Smooth muscle cell (in vitro differentiated cells): ENCODE measurements at regions not wholly inside any gene's neighbourhood (a gene's known extent, or its start where the extent isn't known, plus 50 kb on each side); places are given as distances from the start of the nearest gene placed in this dataset.

Source experiments
- DNase-seq: peaks from one replicate; lab custom pipeline; 2025; ENCODE audit not compliant: unreplicated experiment; lab: John Stamatoyannopoulos, UW
- H2AFZ ChIP-seq: fragments of 200-600 bp; sonication (generic); 2 replicates; pipeline ENCODE4 v1.6.0; 2016; ENCODE audit warnings: antibody characterized with exemption, low read depth, mild to moderate bottlenecking
- H3F3A ChIP-seq: fragments of 200-600 bp; sonication (generic); 2 replicates; pipeline ENCODE4 v1.6.0; 2017; ENCODE audit warnings: antibody characterized with exemption, low read depth
- H3K27ac ChIP-seq: fragments of 200-600 bp; sonication (generic); 2 replicates; pipeline ENCODE4 v1.5.1; 2016; ENCODE audit warnings: low read depth, mild to moderate bottlenecking
- H3K27me3 ChIP-seq: fragments of 200-600 bp; sonication (generic); 2 replicates; pipeline ENCODE4 v1.6.1; 2016; ENCODE audit warnings: low read depth, mild to moderate bottlenecking
- H3K36me3 ChIP-seq: fragments of 200-600 bp; sonication (generic); 2 replicates; pipeline ENCODE4 v1.5.1; 2016; ENCODE audit warnings: low read depth
- H3K4me1 ChIP-seq: fragments of 200-600 bp; sonication (generic); 2 replicates; pipeline ENCODE4 v1.5.1; 2016; ENCODE audit warnings: low read depth
- H3K4me2 ChIP-seq: fragments of 200-600 bp; sonication (generic); 2 replicates; pipeline ENCODE4 v1.6.0; 2016; ENCODE audit warnings: mild to moderate bottlenecking
- H3K4me3 ChIP-seq: fragments of 200-600 bp; sonication (generic); 2 replicates; pipeline ENCODE4 v1.5.1; 2016; ENCODE audit warnings: mild to moderate bottlenecking
- H3K79me2 ChIP-seq: fragments of 200-600 bp; sonication (generic); 2 replicates; pipeline ENCODE4 v1.6.0; 2016; ENCODE audit warnings: low read depth, mild to moderate bottlenecking
- H3K9ac ChIP-seq: fragments of 200-600 bp; sonication (generic); 2 replicates; pipeline ENCODE4 v1.6.0; 2016; ENCODE audit warnings: low read depth
- H3K9me3 ChIP-seq: fragments of 200-600 bp; sonication (generic); replicated peaks from 2 replicates; pipeline ENCODE4 v1.5.1; 2016; ENCODE audit warnings: low read depth
- H4K20me1 ChIP-seq: fragments of 200-600 bp; sonication (generic); 2 replicates; pipeline ENCODE4 v1.6.0; 2016; ENCODE audit warnings: low read depth
- WGBS: methylation state at CpG from one replicate; pipeline ENCODE4 v1.1.7; 2016; ENCODE audit warnings: low lambda C conversion rate; 5-methylcytosine and 5-hydroxymethylcytosine counted together
- TF ChIP-seq, protein P1 (sequence below): fragments of 200-600 bp; sonication (generic); IDR thresholded peaks from 2 replicates; pipeline ENCODE4 v1.5.1; 2017; ENCODE audit warnings: borderline replicate concordance, mild to moderate bottlenecking, antibody characterized with exemption; ENCODE audit not compliant: insufficient read depth, poor library complexity, severe bottlenecking

DNA sequence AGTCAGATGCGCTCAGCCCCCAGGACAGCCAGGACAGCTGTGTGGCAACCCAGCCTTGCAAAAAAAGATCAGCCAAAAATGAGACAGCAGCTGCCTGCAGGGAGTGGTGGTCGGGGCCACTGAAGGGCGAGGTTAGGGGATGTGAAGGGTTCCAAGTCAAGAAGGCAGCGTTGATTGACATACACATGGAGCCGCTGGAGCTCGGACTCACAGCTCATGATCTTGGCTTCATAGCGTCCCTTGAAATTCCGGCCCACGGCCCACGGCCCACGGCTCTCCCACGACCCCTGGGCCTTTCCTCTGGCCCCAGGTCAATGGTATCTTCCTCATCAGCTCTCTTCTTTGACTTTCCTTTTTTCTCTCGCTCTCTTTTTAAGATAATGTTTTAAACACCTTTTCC, 390.0 kb upstream of the IRX4 start:
- WGBS: 90% methylated on average over 12 of the region's 13 CpGs
- Histone ChIP-seq H3K27ac (no peak overlapping the region), H3F3A (no peaks in the 10 kb centered on the region), H3K9me3 (no peaks in the 10 kb centered on the region), H2AFZ (no peak overlapping the region), H3K79me2 (no peaks in the 10 kb centered on the region), H3K4me3 (no peak overlapping the region), H4K20me1 (no peaks in the 10 kb centered on the region), H3K4me1 (no peaks in the 10 kb centered on the region), H3K4me2 (no peak overlapping the region), H3K36me3 (no peaks in the 10 kb centered on the region), H3K9ac (no peak overlapping the region), H3K27me3 (peaks cover 3% of the 10 kb centered on the region)
- no peak for DNase-seq
- TF ChIP-seq, protein P1, sequence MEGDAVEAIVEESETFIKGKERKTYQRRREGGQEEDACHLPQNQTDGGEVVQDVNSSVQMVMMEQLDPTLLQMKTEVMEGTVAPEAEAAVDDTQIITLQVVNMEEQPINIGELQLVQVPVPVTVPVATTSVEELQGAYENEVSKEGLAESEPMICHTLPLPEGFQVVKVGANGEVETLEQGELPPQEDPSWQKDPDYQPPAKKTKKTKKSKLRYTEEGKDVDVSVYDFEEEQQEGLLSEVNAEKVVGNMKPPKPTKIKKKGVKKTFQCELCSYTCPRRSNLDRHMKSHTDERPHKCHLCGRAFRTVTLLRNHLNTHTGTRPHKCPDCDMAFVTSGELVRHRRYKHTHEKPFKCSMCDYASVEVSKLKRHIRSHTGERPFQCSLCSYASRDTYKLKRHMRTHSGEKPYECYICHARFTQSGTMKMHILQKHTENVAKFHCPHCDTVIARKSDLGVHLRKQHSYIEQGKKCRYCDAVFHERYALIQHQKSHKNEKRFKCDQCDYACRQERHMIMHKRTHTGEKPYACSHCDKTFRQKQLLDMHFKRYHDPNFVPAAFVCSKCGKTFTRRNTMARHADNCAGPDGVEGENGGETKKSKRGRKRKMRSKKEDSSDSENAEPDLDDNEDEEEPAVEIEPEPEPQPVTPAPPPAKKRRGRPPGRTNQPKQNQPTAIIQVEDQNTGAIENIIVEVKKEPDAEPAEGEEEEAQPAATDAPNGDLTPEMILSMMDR: no peak

DNA sequence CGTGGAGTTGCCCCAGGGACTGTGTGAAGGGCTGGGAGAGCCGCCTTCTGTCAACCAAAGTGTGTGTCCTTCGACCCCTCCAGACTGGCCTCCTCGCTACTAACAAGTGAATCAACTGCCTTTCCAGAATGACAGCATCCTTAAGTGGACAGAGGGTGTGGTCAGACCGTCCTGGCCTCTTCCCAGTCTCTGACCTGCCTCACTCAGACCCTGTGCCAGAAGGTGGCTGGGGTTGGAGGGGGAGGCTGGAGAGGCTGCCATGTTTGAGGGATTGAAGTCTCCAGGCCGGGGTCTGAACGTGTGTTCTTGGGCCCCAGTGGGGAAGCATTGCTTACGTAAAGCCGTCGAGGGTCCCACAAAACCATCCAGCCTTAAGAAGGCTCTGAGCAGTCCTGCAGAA, 389.3 kb upstream of the IRX4 start:
- TF ChIP-seq, protein P1: no peak
- Histone ChIP-seq H3K4me3 (no peak overlapping the region), H2AFZ (no peak overlapping the region), H3K27ac (no peak overlapping the region), H3K4me1 (no peaks in the 10 kb centered on the region), H3K27me3 (peaks cover 3% of the 10 kb centered on the region), H3K9ac (no peak overlapping the region), H3F3A (no peaks in the 10 kb centered on the region), H4K20me1 (no peaks in the 10 kb centered on the region), H3K36me3 (no peaks in the 10 kb centered on the region), H3K79me2 (no peaks in the 10 kb centered on the region), H3K4me2 (no peak overlapping the region), H3K9me3 (no peaks in the 10 kb centered on the region)
- DNase-seq: no peak
- 80% methylated on average over 10 of the region's 10 CpGs for WGBS

DNA sequence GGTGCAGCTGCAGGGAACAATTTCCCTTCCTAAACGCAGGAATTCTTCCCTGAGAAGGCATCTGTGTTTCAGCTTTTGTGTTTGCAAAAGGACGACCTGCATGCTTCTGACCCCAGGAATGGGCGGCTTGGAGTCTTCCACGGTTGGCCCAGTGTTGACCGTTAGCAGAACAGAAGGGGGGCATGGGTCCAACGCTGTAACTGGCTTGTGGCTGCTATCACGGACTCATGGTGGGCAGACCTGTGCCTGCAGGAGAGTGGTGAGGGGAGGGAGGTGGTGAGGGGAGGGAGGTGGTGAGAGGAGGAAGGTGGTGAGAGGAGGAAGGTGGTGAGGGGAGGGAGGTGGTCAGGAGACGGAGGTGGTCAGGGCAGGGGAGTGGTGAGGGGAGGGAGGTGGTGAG, 388.6 kb upstream of the IRX4 start:
- no peak overlapping the region for H3K4me2 ChIP-seq
- 70% methylated on average over 7 of the region's 8 CpGs for WGBS
- TF ChIP-seq, protein P1: no peak

DNA sequence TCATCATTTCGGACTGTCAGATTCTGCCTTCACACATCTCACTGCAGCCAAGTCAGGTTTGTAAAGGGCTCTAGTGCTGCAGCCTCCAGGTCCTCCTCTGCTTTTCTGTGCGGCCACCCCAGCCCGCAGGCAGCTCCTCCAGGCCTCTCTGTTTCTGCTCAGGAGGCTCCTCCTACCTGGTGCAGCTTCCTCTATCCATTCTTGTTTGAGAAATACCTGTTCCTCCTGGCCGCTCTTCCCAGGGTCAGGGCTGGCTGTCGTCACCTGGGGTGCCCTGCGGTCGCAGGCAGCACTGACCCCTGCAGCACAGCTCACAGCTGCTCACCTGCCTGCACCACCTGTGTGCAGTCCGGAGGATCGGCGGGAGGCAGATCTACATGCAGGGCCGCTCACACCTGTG, 387.7 kb upstream of the IRX4 start:
- Histone ChIP-seq H3K36me3 (no peaks in the 10 kb centered on the region), H3K27me3 (peaks cover 3% of the 10 kb centered on the region), H3F3A (no peaks in the 10 kb centered on the region), H2AFZ (no peak overlapping the region), H3K4me1 (no peaks in the 10 kb centered on the region), H3K27ac (no peak overlapping the region), H3K9ac (no peak overlapping the region), H3K4me3 (no peak overlapping the region), H3K9me3 (no peaks in the 10 kb centered on the region), H3K4me2 (no peak overlapping the region), H4K20me1 (no peaks in the 10 kb centered on the region), H3K79me2 (no peaks in the 10 kb centered on the region)
- 85% methylated on average over 11 of the region's 11 CpGs for WGBS
- TF ChIP-seq, protein P1: no peak
- no peak for DNase-seq

More for the DNA sequence above, 388.6 kb upstream of the IRX4 start:
- no peak for DNase-seq
- Histone ChIP-seq H3K9ac (no peak overlapping the region), H4K20me1 (no peaks in the 10 kb centered on the region), H3K27me3 (peaks cover 3% of the 10 kb centered on the region), H3K4me1 (no peaks in the 10 kb centered on the region), H3K9me3 (no peaks in the 10 kb centered on the region), H3K79me2 (no peaks in the 10 kb centered on the region), H3K4me3 (no peak overlapping the region), H3K36me3 (no peaks in the 10 kb centered on the region), H2AFZ (no peak overlapping the region), H3K27ac (no peak overlapping the region), H3F3A (no peaks in the 10 kb centered on the region)
